Uterus (tissue), 3 donors: ENCODE measurements at regions not wholly inside any gene's neighbourhood (a gene's known extent, or its start where the extent isn't known, plus 50 kb on each side); places are given as distances from the start of the nearest gene placed in this dataset.

Experiments used
- DNase-seq, 2 donors: peaks; one replicate each; pipeline ENCODE4 v3.0.0-alpha.2; 2019 to 2020
- H3K27ac ChIP-seq, 2 donors: fragments of 200-600 bp; sonication (generic); 1 replicate in 1 of 2; 2 replicates in 1 of 2; pipeline ENCODE4 v1.5.1; 2016 to 2018
- H3K27me3 ChIP-seq, 2 donors: fragments of 200-600 bp; sonication (generic); one replicate each; pipeline ENCODE4 v1.5.1; 2018 to 2019; ENCODE audit warnings: control low read depth in 1 of 2
- H3K36me3 ChIP-seq, 2 donors: fragments of 200-600 bp; sonication (generic); one replicate each; pipeline ENCODE4 v1.5.1; 2019; ENCODE audit warnings: control low read depth in 1 of 2
- H3K4me1 ChIP-seq, 2 donors: fragments of 200-600 bp; sonication (generic); one replicate each; pipeline ENCODE4 v1.5.1; 2018 to 2019; ENCODE audit warnings: control low read depth in 1 of 2
- H3K4me3 ChIP-seq, 2 donors: fragments of 200-600 bp; sonication (generic); 1 replicate in 1 of 2; 2 replicates in 1 of 2; pipeline ENCODE4 v1.5.1; 2018 to 2019; ENCODE audit warnings: mild to moderate bottlenecking in 1 of 2
- H3K9me3 ChIP-seq, 2 donors: fragments of 200-600 bp; sonication (generic); one replicate each; pipeline ENCODE4 v1.5.1; 2019; ENCODE audit warnings: control low read depth in 1 of 2
- POLR2A ChIP-seq, 2 donors: fragments of 450-650 bp; IDR thresholded peaks; one replicate each; pipeline ENCODE4 v1.6.1; 2016; ENCODE audit warnings: antibody characterized with exemption in 2 of 2, mild to moderate bottlenecking in 1 of 2, moderate library complexity in 1 of 2
- intact Hi-C: fragments of 100-400 bp; cut with DNase I; formaldehyde crosslinking; loops from one replicate; pipeline ENCODE4 v1.15.1; 2023; ENCODE audit warnings: low total_unique reads
- TF ChIP-seq, protein P1 (sequence below), 4 experiments: fragments of 200-600 bp in 2 of 4; fragments of 450-650 bp in 2 of 4; sonication (generic) in 2 of 4; IDR thresholded peaks; one replicate each; pipeline ENCODE4 v1.5.1; 2016 to 2019; ENCODE audit warnings: antibody characterized with exemption in 4 of 4, mild to moderate bottlenecking in 2 of 4, moderate library complexity in 1 of 4
- donor health status: DM: yes; HTN: yes; CAD: no.

DNA sequence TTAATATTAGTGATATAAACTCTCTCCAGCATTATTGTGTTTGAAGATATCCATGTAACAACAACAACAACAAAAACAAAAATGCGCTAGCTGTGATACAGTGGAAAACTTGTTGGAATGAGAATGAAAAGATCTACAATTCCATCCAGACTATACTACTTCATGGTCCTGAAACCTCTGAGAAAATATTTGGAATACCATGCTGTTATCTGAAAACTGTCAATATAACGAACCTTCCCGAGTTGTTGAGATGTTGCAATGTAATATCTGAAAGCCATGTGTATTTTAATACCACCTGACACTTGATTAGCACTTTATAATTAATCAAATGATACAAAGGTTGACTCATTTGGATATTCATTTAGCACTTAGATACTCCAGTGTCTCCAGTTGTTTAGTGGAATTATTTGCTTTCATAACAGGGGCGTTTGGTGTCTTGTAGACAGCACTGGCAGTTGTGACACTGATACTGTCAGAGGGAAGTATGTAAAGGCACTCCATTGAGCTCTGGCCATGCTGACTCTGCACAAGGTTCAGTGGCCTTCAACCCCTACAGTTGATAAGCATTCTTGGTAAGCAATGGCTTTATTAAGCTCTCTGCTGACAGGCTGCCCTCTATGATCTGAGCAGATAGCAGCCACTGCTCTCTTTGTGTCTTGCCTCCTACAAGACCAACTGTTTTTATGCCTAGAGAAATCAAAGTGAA lies 447.1 kb upstream of the SEL1L start:
- no peak for DNase-seq
- H3K4me1 ChIP-seq = no peaks in the 10 kb centered on the region
- H3K36me3 ChIP-seq = no peaks in the 10 kb centered on the region
- H3K27ac ChIP-seq = no peak overlapping the region
- TF ChIP-seq POLR2A (IDR thresholded peaks at IDR 0.05) = no peak
- TF ChIP-seq, protein P1, sequence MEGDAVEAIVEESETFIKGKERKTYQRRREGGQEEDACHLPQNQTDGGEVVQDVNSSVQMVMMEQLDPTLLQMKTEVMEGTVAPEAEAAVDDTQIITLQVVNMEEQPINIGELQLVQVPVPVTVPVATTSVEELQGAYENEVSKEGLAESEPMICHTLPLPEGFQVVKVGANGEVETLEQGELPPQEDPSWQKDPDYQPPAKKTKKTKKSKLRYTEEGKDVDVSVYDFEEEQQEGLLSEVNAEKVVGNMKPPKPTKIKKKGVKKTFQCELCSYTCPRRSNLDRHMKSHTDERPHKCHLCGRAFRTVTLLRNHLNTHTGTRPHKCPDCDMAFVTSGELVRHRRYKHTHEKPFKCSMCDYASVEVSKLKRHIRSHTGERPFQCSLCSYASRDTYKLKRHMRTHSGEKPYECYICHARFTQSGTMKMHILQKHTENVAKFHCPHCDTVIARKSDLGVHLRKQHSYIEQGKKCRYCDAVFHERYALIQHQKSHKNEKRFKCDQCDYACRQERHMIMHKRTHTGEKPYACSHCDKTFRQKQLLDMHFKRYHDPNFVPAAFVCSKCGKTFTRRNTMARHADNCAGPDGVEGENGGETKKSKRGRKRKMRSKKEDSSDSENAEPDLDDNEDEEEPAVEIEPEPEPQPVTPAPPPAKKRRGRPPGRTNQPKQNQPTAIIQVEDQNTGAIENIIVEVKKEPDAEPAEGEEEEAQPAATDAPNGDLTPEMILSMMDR (IDR thresholded peaks at IDR 0.05) = no peak
- intact Hi-C loops = no loop called here
- no peaks in the 10 kb centered on the region for H3K27me3 ChIP-seq
- H3K4me3 ChIP-seq = no peak overlapping the region
- no peaks in the 10 kb centered on the region for H3K9me3 ChIP-seq

DNA sequence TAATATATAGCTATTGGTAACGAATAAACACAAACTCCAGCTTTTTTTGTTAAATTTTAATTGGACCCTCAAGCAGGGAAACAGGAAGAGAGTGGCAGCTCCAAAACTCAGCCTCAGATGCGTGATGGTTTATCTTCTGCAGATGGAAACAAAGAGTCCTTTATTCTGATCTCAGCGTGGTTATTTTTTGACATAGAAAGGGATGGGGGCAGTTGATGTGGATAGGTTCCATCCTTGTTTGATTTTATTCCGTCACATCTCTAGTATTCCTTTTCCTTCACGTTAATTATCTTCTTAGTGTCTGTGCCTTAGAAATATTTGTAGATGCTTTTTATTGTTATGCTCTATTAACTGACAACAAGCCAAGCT lies 447.6 kb upstream of the SEL1L start:
- Histone ChIP-seq H3K27ac (no peak overlapping the region), H3K4me3 (no peak overlapping the region), H3K4me1 (no peaks in the 10 kb centered on the region), H3K9me3 (no peaks in the 10 kb centered on the region), H3K36me3 (no peaks in the 10 kb centered on the region), H3K27me3 (no peaks in the 10 kb centered on the region)
- TF ChIP-seq, protein P1 (IDR thresholded peaks at IDR 0.05) = no peak
- TF ChIP-seq POLR2A (IDR thresholded peaks at IDR 0.05) = no peak
- no peak for DNase-seq
- intact Hi-C loops = no loop called here

DNA sequence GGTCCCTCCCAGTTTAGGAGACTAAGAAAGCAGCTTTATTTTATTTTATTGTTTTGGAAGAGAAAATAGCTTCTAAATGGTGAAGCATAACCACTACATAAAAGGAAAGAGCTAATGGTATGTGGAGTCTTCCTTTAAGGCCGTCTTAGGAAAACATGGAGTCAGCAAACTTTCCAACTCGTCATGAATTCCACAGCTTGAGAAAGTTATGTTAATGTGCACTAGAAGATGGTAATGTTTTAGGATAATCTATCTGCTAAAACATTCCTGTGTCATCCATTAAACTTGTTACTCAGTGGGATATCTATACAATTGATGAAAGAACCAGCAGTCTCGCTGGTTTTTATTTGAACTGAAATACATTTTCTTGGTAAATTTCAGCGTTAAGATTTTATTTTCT lies 448.4 kb upstream of the SEL1L start:
- intact Hi-C loops = no loop called here
- no peak for TF ChIP-seq POLR2A (IDR thresholded peaks at IDR 0.05)
- TF ChIP-seq, protein P1 (IDR thresholded peaks at IDR 0.05) = no peak

DNA sequence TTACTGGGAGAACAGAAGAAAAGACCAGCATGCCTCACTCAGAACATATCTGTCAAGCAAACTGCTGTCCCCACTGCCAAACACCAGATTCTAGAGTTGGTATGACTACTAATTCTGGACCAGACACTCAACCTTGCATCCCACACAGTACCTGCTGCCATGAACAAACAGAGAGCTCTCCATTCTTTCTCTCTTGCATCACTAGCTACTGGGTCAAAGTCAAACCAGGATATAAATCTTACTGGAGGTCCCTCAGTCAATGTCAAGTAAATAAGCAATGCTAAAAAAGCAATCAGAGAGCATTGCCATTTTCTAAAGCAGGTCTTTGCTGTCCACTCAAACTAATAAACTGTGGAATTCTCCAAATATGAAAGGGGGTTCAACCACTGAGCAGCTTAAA lies 452.4 kb upstream of the SEL1L start:
- H3K36me3 ChIP-seq = no peaks in the 10 kb centered on the region
- intact Hi-C loops = no loop called here
- no peak for TF ChIP-seq POLR2A (IDR thresholded peaks at IDR 0.05)
- TF ChIP-seq, protein P1 (IDR thresholded peaks at IDR 0.05) = no peak

More for the DNA sequence above, 448.4 kb upstream of the SEL1L start:
- Histone ChIP-seq H3K27ac (no peak overlapping the region), H3K9me3 (no peaks in the 10 kb centered on the region), H3K36me3 (no peaks in the 10 kb centered on the region), H3K4me1 (no peaks in the 10 kb centered on the region), H3K4me3 (no peak overlapping the region), H3K27me3 (no peaks in the 10 kb centered on the region)
- no peak for DNase-seq

DNA sequence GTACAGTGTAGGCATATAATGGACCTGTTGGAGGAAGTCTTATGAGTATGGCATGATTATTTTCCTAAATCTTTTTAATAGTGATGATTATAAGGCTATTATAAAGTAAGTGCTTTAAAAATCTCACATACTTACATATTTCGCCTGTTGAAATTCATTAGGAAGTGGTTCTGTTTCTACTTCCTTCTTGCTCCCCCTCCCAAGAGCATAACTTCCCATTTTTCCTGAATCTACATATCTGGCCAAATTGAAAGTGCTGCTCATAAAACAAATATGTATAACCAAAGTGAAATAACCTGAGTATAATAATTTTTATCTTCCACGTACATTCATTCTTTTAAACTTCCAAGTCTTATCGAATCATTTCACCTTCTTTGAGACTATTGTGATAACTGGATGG lies 455.6 kb upstream of the SEL1L start:
- intact Hi-C loops = no loop called here
- Histone ChIP-seq H3K4me3 (no peak overlapping the region), H3K27me3 (no peaks in the 10 kb centered on the region), H3K9me3 (no peaks in the 10 kb centered on the region), H3K36me3 (no peaks in the 10 kb centered on the region), H3K4me1 (no peaks in the 10 kb centered on the region), H3K27ac (no peak overlapping the region)
- no peak for DNase-seq
- TF ChIP-seq POLR2A (IDR thresholded peaks at IDR 0.05) = no peak
- TF ChIP-seq, protein P1 (IDR thresholded peaks at IDR 0.05) = no peak

More for the DNA sequence above, 452.4 kb upstream of the SEL1L start:
- H3K27me3 ChIP-seq = no peaks in the 10 kb centered on the region
- no peaks in the 10 kb centered on the region for H3K9me3 ChIP-seq
- no peak overlapping the region for H3K27ac ChIP-seq
- H3K4me3 ChIP-seq = no peak overlapping the region
- no peaks in the 10 kb centered on the region for H3K4me1 ChIP-seq
- DNase-seq = no peak
